H1 (cell line): ENCODE measurements at regions not wholly inside any gene's neighbourhood (a gene's known extent, or its start where the extent isn't known, plus 50 kb on each side); places are given as distances from the start of the nearest gene placed in this dataset.

Experiments used
- MAFK ChIP-seq: IDR thresholded peaks from 2 replicates; pipeline ENCODE4 v1.6.1; 2012; ENCODE audit warnings: low read depth, mild to moderate bottlenecking, improper control_type of control experiment, low read length

- no peak for TF ChIP-seq MAFK
Measured at GRCh38 chr2:239519089-239519920, 118.5 kb upstream of the HDAC4 start (continued).
